ENCODE measurements at regions not wholly inside any gene's neighbourhood (a gene's known extent, or its start where the extent isn't known, plus 50 kb on each side); places are given as distances from the start of the nearest gene placed in this dataset.

- DNase-seq (no peak), ATAC-seq (no peak)
- Histone ChIP-seq H3K4me1 (ENCODE audit: control insufficient read depth, insufficient read depth, low read length) (peaks cover 4% of the 10 kb centered on the region), H3K4me3 (ENCODE audit: low read length) (no peak overlapping the region), H3K9me3 (ENCODE audit: control insufficient read depth, low read length) (no peaks in the 10 kb centered on the region), H3K27me3 (ENCODE audit: control insufficient read depth, insufficient read depth) (no peaks in the 10 kb centered on the region), H3K27ac (ENCODE audit: low read length) (no peak overlapping the region)
- 91% methylated on average over 2 of the region's 2 CpGs for WGBS
- intact Hi-C loops (cut with DNase I): no loop called here
These were observed 294.8 kb upstream of the STXBP5 start for GRCh38 chr6:146909376-146909775.

DNA sequence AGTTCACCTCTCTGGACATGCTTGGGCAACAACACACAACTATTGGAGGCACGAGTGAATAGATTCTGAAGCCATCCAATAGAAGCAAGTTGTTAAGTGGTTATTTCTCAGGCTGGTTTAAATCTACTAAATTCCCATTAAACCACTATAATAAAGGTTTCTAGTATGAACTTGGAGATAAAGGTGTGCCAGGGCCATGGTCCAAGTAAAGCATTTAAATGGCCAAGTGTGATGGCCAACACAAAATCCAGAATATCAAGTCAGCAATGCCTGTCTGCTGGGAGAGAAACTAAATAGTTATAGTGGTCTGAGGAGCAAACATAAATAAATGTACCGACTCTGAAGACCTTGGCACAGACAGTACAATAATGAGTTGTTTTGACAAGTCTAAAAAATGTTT lies 294.3 kb upstream of the STXBP5 start:
- Histone ChIP-seq H3K4me1 (ENCODE audit: control insufficient read depth, insufficient read depth, low read length) (peaks cover 4% of the 10 kb centered on the region), H3K4me3 (ENCODE audit: low read length) (no peak overlapping the region), H3K27me3 (ENCODE audit: control insufficient read depth, insufficient read depth) (no peaks in the 10 kb centered on the region), H3K27ac (ENCODE audit: low read length) (no peak overlapping the region), H3K9me3 (ENCODE audit: control insufficient read depth, low read length) (no peaks in the 10 kb centered on the region)
- ATAC-seq (no peak), DNase-seq (no peak)
- WGBS: 64% methylated on average over 2 of the region's 2 CpGs
- intact Hi-C loops (cut with DNase I): no loop called here

- no peaks in the 10 kb centered on the region for H3K27me3 ChIP-seq (ENCODE audit: control insufficient read depth, insufficient read depth)
- DNase-seq: no peak
- ATAC-seq: no peak
- no peak overlapping the region for H3K4me3 ChIP-seq (ENCODE audit: low read length)
- 91% methylated on average over 2 of the region's 2 CpGs for WGBS
- H3K27ac ChIP-seq (ENCODE audit: low read length): no peak overlapping the region
- intact Hi-C loops (cut with DNase I): no loop called here
- H3K4me1 ChIP-seq (ENCODE audit: control insufficient read depth, insufficient read depth, low read length): peaks cover under 1% of the 10 kb centered on the region
- no peaks in the 10 kb centered on the region for H3K9me3 ChIP-seq (ENCODE audit: control insufficient read depth, low read length)
These were observed 293.6 kb upstream of the STXBP5 start for GRCh38 chr6:146910611-146911010.

GRCh38 chr6:146911635-146912215 lies 292.5 kb upstream of the STXBP5 start:
- intact Hi-C loops (cut with DNase I): no loop called here
- no peak overlapping the region for H3K4me3 ChIP-seq (ENCODE audit: low read length)
- 94% methylated on average over 4 of the region's 4 CpGs for WGBS
- H3K27ac ChIP-seq (ENCODE audit: low read length): no peak overlapping the region
- DNase-seq: no peak
- no peak for ATAC-seq
- H3K4me1 ChIP-seq (ENCODE audit: control insufficient read depth, insufficient read depth, low read length): no peaks in the 10 kb centered on the region
- H3K27me3 ChIP-seq (ENCODE audit: control insufficient read depth, insufficient read depth): no peaks in the 10 kb centered on the region
- H3K9me3 ChIP-seq (ENCODE audit: control insufficient read depth, low read length): no peaks in the 10 kb centered on the region

DNA sequence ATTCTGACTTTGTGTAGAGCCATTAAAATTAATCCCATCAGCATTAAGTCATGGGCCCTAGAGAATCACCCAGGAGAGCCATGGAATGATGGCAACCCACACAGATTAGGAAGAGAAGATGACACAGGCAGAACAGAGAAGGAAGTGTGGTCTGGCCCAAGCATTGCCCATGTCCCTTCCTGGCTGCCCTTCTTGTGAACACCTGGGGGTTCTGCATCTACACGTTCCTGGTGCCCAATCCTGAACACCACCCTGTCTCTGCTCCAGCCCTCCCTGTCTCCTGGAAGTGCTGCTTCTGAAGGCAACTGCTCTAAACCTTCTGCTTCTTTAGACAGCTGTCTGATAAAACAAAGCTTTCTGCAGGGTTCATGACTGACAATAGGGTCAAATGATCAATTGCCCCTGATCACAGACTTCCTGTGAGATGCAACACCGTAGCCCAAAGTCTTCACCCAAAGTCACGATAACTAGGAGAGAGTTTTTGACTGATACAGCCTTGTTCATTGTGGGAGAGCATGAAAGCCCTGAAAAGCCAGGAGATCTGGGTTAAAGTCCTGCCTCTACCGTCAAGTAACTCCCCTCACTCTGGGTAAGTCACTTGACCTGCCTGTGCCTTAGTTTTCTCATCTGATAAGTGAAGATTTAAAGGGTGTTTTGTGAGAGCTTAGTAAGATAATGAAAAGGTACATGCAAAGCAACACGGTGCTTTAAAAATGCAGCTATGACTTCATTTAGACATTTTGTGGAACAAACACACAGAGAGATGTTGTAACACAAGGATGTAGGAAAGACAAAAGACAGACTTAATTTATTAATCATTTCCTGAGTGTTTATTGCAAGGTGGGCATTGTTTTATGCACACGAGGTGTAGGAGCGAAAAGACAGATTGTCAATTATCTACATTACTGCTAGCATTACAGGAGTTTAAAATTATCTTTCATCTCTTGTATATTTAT lies 291.2 kb upstream of the STXBP5 start:
- ATAC-seq (no peak), DNase-seq (no peak)
- no peaks in the 10 kb centered on the region for H3K4me1 ChIP-seq (ENCODE audit: control insufficient read depth, insufficient read depth, low read length)
- intact Hi-C loops (cut with DNase I): no loop called here
- 74% methylated on average over 7 of the region's 7 CpGs for WGBS
- H3K27ac ChIP-seq (ENCODE audit: low read length): no peak overlapping the region
- H3K9me3 ChIP-seq (ENCODE audit: control insufficient read depth, low read length): no peaks in the 10 kb centered on the region
- no peaks in the 10 kb centered on the region for H3K27me3 ChIP-seq (ENCODE audit: control insufficient read depth, insufficient read depth)
- H3K4me3 ChIP-seq (ENCODE audit: low read length): no peak overlapping the region

DNA sequence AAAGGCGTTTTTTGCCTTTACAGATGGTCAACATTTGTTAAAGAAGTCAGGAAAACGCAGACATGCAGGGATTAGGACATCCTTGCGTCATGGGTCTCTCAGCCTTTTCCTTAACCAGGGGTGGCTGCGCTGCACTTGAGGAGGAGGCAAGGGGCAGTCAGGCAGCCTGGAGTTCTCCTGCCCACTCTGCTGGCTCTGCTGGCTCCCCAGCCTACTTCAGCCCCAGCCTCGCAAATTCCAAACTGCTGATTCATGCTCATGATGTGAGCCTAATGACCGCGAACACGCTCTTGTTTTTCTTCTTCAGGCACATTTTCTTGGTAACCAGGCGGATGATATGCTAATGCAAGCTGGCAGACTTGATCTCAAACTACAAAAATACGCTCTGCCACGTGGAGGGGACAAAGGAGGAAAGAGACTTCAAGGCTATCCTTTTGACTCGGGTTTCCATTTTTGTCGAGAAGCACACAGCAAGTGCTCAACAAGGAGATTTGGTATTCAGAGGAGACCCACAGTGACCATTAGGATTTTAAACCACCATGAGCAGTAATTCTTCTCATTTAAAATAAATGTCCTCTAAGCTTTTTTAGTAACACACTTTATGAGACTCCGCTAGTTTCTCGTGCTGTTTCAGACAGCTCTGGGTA lies 290.3 kb upstream of the STXBP5 start:
- Histone ChIP-seq H3K9me3 (ENCODE audit: control insufficient read depth, low read length) (no peaks in the 10 kb centered on the region), H3K27me3 (ENCODE audit: control insufficient read depth, insufficient read depth) (no peaks in the 10 kb centered on the region), H3K4me1 (ENCODE audit: control insufficient read depth, insufficient read depth, low read length) (no peaks in the 10 kb centered on the region), H3K4me3 (ENCODE audit: low read length) (no peak overlapping the region), H3K27ac (ENCODE audit: low read length) (peak overlapping the region; percentile 42)
- DNase-seq (peak; percentile 72 to 79 (median 77)), ATAC-seq (peak; percentile 92 to 93)
- intact Hi-C loops (cut with DNase I): no loop called here
- 25% methylated on average over 15 of the region's 15 CpGs for WGBS

GRCh38 chr6:146914489-146915483 lies 289.4 kb upstream of the STXBP5 start:
- ATAC-seq (peak; percentile 81 to 85), DNase-seq (peak in 2 of 3 donors; percentile 47 to 57)
- WGBS: 35% methylated on average over 8 of the region's 8 CpGs
- peak overlapping the region; percentile 25 for H3K27ac ChIP-seq (ENCODE audit: low read length)
- intact Hi-C loops (cut with DNase I): no loop called here
- no peak overlapping the region for H3K4me3 ChIP-seq (ENCODE audit: low read length)
- no peaks in the 10 kb centered on the region for H3K4me1 ChIP-seq (ENCODE audit: control insufficient read depth, insufficient read depth, low read length)
- H3K27me3 ChIP-seq (ENCODE audit: control insufficient read depth, insufficient read depth): no peaks in the 10 kb centered on the region
- H3K9me3 ChIP-seq (ENCODE audit: control insufficient read depth, low read length): no peaks in the 10 kb centered on the region

DNA sequence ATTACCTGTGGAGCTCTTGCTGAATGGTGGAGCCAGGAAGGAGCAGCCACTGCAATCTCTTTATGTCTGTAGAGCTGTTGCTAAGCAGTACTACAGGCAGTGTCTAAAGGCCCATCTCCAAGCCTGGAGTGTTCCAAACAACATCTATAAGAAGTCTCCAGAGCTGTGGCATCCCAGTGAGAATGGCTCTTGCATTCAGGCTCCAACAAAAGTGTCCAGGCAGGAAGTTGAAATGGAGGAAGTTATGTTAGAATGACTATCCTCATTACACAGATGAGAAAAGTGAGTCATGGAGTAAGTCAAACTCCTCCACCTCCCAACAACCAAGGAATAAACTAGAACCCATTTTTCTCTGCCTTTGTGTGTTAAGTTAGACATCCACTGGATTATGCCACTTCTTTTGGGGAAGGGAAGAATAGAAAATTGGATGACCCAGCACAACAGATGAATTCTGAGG lies 288.5 kb upstream of the STXBP5 start:
- no peak overlapping the region for H3K27ac ChIP-seq (ENCODE audit: low read length)
- no peak overlapping the region for H3K4me3 ChIP-seq (ENCODE audit: low read length)
- H3K27me3 ChIP-seq (ENCODE audit: control insufficient read depth, insufficient read depth): no peaks in the 10 kb centered on the region
- ATAC-seq (no peak), DNase-seq (no peak)
- intact Hi-C loops (cut with DNase I): no loop called here
- H3K4me1 ChIP-seq (ENCODE audit: control insufficient read depth, insufficient read depth, low read length): no peaks in the 10 kb centered on the region
- no peaks in the 10 kb centered on the region for H3K9me3 ChIP-seq (ENCODE audit: control insufficient read depth, low read length)

GRCh38 chr6:146916435-146917025 lies 287.7 kb upstream of the STXBP5 start:
- H3K4me3 ChIP-seq (ENCODE audit: low read length): no peak overlapping the region
- ATAC-seq (no peak), DNase-seq (no peak)
- H3K4me1 ChIP-seq (ENCODE audit: control insufficient read depth, insufficient read depth, low read length): no peaks in the 10 kb centered on the region
- no peaks in the 10 kb centered on the region for H3K9me3 ChIP-seq (ENCODE audit: control insufficient read depth, low read length)
- H3K27me3 ChIP-seq (ENCODE audit: control insufficient read depth, insufficient read depth): no peaks in the 10 kb centered on the region
- no peak overlapping the region for H3K27ac ChIP-seq (ENCODE audit: low read length)
- WGBS: 77% methylated on average over 3 of the region's 3 CpGs
- intact Hi-C loops (cut with DNase I): no loop called here

- Histone ChIP-seq H3K4me1 (ENCODE audit: control insufficient read depth, insufficient read depth, low read length) (no peaks in the 10 kb centered on the region), H3K4me3 (ENCODE audit: low read length) (no peak overlapping the region), H3K27me3 (ENCODE audit: control insufficient read depth, insufficient read depth) (no peaks in the 10 kb centered on the region), H3K9me3 (ENCODE audit: control insufficient read depth, low read length) (no peaks in the 10 kb centered on the region), H3K27ac (ENCODE audit: low read length) (no peak overlapping the region)
- DNase-seq (no peak), ATAC-seq (no peak)
- 79% methylated on average over 5 of the region's 5 CpGs for WGBS
- intact Hi-C loops (cut with DNase I): no loop called here
These were observed 287.0 kb upstream of the STXBP5 start for GRCh38 chr6:146917182-146917581.

Measured in right cardiac atrium (tissue), 5 donors.